ENCODE measurements at regions not wholly inside any gene's neighbourhood (a gene's known extent, or its start where the extent isn't known, plus 50 kb on each side); places are given as distances from the start of the nearest gene placed in this dataset.

DNA sequence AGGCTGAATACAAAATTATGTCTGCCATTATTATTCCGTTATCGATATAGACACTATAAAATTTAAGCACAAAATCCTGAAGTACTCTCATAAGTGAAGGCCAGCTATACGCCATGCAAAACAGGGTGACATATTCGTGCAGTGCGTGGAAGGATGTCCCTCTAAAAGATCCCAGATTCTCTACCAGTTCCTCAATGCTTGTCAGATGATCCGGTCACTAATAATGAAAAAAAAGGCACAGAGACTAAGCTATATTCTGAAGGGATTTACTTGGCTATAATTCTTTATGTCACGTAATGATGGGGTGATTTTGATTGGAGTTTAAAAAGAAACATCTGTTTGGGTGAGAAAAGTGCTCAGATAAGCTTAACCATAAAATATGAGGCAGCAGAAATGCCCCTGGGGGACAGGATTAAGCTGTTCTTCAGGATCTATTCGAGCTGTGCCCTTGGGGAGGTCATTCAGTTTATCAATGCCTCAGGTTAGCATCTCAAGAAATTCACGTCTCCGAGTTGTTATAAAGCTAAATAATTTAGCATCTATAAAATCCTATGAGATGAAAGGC is 229.7 kb upstream of the PITRM1 start:
- Histone ChIP-seq H3K9me3 (no peaks in the 10 kb centered on the region), H3K36me3 (no peaks in the 10 kb centered on the region), H3K4me1 (peaks cover 0 to 41% (median 15%) of the 10 kb centered on the region in 9 donors), H3K27ac (no peak overlapping the region), H3K4me3 (no peak overlapping the region), H3K27me3 (no peaks in the 10 kb centered on the region)
- intact Hi-C loops (cut with DNase I): no loop called here
- ATAC-seq: no peak
- no peak for DNase-seq
- WGBS, 2 donors: 85 to 88% methylated on average over 10 of the region's 10 CpGs
- no peak for TF ChIP-seq CTCF (IDR thresholded peaks at IDR 0.05)

- Histone ChIP-seq H3K4me1 (peaks cover 0 to 41% (median 15%) of the 10 kb centered on the region in 9 donors), H3K9me3 (no peaks in the 10 kb centered on the region), H3K27me3 (no peaks in the 10 kb centered on the region), H3K4me3 (no peak overlapping the region), H3K27ac (no peak overlapping the region), H3K36me3 (no peaks in the 10 kb centered on the region)
- ATAC-seq (no peak), DNase-seq (no peak)
- 89 to 90% methylated on average over 6 of the region's 6 CpGs for WGBS, 2 donors
- no peak for TF ChIP-seq CTCF (IDR thresholded peaks at IDR 0.05)
- intact Hi-C loops (cut with DNase I): no loop called here
Measured at GRCh38 chr10:3401491-3401938, 228.9 kb upstream of the PITRM1 start.

- ATAC-seq (peak in 5 of 8 donors; percentile 25 to 68 (median 52)), DNase-seq (no peak)
- intact Hi-C loops (cut with DNase I): no loop called here
- Histone ChIP-seq H3K36me3 (no peaks in the 10 kb centered on the region), H3K27ac (peak overlapping the region in 8 of 10 donors; percentile 12 to 62 (median 42)), H3K27me3 (no peaks in the 10 kb centered on the region), H3K9me3 (no peaks in the 10 kb centered on the region), H3K4me1 (peaks cover 0 to 36% (median 13%) of the 10 kb centered on the region in 9 donors), H3K4me3 (no peak overlapping the region)
- no peak for TF ChIP-seq CTCF (IDR thresholded peaks at IDR 0.05)
- WGBS, 2 donors: 35 to 50% methylated on average over 5 of the region's 5 CpGs
Measured at GRCh38 chr10:3400348-3400747, 227.8 kb upstream of the PITRM1 start.

DNA sequence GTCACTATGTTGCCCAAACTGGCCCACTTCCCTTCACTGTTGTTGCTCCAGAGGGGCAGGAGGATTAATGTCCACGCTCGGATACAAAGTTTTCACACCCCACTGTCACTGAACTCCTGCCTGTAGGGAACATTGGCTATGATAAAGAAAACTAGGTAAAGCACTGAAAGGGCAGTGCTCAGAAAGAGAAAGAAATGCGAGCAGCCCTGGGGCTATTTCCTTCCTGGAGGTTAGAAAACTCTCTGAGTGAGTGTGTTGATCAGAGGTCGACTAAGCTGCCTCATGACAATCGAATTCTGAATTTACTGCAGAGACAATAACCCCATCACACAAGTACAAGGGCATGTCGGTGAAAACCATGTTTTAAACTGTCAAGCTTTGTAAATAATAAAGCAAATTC is 227.2 kb upstream of the PITRM1 start:
- intact Hi-C loops (cut with DNase I): no loop called here
- no peak for TF ChIP-seq CTCF (IDR thresholded peaks at IDR 0.05)
- H3K27ac ChIP-seq: peak overlapping the region in 8 of 10 donors; percentile 12 to 62 (median 42)
- no peak overlapping the region for H3K4me3 ChIP-seq
- no peaks in the 10 kb centered on the region for H3K36me3 ChIP-seq
- peaks cover 0 to 2% (median 0%) of the 10 kb centered on the region in 11 donors for H3K9me3 ChIP-seq
- ATAC-seq (no peak), DNase-seq (no peak)
- no peaks in the 10 kb centered on the region for H3K27me3 ChIP-seq
- H3K4me1 ChIP-seq: peaks cover 0 to 32% (median 13%) of the 10 kb centered on the region in 9 donors
- WGBS, 2 donors: 53 to 60% methylated on average over 6 of the region's 6 CpGs
